ENCODE measurements at regions not wholly inside any gene's neighbourhood (a gene's known extent, or its start where the extent isn't known, plus 50 kb on each side); places are given as distances from the start of the nearest gene placed in this dataset.

DNA sequence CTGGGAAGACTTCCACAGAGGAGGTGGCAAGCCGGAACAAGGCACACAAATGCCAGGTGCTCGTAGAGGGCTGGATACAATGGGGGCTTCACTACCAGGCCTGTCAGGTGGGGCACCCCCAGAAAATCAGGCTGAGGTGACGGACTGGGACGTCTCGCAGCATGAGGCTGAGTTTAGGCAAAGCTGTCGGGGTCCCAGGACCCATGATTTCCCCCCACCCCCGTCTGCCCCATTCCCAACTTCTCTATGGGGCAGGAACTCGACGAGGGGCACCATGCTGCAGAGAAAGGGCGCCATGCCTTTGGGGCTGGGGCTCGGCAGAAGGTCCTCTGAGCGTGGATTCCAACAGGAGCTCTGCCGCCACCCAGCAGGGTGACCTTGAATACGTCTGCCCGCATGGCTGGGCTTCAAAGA lies 65.7 kb upstream of the HES1 start:
- TF ChIP-seq, protein P1, sequence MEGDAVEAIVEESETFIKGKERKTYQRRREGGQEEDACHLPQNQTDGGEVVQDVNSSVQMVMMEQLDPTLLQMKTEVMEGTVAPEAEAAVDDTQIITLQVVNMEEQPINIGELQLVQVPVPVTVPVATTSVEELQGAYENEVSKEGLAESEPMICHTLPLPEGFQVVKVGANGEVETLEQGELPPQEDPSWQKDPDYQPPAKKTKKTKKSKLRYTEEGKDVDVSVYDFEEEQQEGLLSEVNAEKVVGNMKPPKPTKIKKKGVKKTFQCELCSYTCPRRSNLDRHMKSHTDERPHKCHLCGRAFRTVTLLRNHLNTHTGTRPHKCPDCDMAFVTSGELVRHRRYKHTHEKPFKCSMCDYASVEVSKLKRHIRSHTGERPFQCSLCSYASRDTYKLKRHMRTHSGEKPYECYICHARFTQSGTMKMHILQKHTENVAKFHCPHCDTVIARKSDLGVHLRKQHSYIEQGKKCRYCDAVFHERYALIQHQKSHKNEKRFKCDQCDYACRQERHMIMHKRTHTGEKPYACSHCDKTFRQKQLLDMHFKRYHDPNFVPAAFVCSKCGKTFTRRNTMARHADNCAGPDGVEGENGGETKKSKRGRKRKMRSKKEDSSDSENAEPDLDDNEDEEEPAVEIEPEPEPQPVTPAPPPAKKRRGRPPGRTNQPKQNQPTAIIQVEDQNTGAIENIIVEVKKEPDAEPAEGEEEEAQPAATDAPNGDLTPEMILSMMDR (IDR thresholded peaks at IDR 0.05) = no peak
- TF ChIP-seq POLR2A (IDR thresholded peaks at IDR 0.05) = no peak

Measured in esophagus squamous epithelium (tissue), 4 donors.